ENCODE measurements at regions not wholly inside any gene's neighbourhood (a gene's known extent, or its start where the extent isn't known, plus 50 kb on each side); places are given as distances from the start of the nearest gene placed in this dataset.

DNA sequence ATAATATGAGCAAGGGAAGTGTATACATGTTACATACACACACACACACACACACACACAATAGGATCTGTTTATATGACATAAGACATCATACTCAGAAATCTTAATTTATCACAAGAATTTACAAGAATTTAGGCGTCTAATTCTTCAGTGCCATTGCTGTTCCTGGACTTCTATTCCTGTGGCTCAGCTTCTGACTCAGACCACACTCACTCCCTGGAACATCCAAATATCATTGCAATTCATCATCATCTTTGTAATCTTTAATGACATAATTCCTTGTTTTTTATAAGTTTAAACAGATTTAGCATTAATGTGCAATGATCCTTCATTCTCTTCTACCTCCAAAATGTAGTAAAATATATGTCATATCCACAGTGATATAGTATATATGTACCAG lies 544.2 kb downstream of the FOXG1 start:
- TF ChIP-seq EZH2 (IDR thresholded peaks at IDR 0.05; ENCODE audit: borderline replicate concordance, low read depth, low read length) (no peak), SPI1 (IDR thresholded peaks at IDR 0.05; ENCODE audit: borderline replicate concordance, low read depth, low read length) (no peak), EP300 (IDR thresholded peaks at IDR 0.05; ENCODE audit: low read length) (no peak), CC2D1A (IDR thresholded peaks at IDR 0.05) (no peak), TCFL5 (CRISPR knock-in tag; conservative IDR thresholded peaks at IDR 0.05) (no peak), MCM2 (IDR thresholded peaks at IDR 0.05; ENCODE audit: low read depth) (no peak), ZNF121 (CRISPR knock-in tag; conservative IDR thresholded peaks at IDR 0.05) (no peak), CCAR2 (IDR thresholded peaks at IDR 0.05; ENCODE audit: low read depth, low read length) (no peak), POLR2A (conservative IDR thresholded peaks at IDR 0.05) (no peak)
- TF ChIP-seq, protein P1, sequence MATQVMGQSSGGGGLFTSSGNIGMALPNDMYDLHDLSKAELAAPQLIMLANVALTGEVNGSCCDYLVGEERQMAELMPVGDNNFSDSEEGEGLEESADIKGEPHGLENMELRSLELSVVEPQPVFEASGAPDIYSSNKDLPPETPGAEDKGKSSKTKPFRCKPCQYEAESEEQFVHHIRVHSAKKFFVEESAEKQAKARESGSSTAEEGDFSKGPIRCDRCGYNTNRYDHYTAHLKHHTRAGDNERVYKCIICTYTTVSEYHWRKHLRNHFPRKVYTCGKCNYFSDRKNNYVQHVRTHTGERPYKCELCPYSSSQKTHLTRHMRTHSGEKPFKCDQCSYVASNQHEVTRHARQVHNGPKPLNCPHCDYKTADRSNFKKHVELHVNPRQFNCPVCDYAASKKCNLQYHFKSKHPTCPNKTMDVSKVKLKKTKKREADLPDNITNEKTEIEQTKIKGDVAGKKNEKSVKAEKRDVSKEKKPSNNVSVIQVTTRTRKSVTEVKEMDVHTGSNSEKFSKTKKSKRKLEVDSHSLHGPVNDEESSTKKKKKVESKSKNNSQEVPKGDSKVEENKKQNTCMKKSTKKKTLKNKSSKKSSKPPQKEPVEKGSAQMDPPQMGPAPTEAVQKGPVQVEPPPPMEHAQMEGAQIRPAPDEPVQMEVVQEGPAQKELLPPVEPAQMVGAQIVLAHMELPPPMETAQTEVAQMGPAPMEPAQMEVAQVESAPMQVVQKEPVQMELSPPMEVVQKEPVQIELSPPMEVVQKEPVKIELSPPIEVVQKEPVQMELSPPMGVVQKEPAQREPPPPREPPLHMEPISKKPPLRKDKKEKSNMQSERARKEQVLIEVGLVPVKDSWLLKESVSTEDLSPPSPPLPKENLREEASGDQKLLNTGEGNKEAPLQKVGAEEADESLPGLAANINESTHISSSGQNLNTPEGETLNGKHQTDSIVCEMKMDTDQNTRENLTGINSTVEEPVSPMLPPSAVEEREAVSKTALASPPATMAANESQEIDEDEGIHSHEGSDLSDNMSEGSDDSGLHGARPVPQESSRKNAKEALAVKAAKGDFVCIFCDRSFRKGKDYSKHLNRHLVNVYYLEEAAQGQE (IDR thresholded peaks at IDR 0.05; ENCODE audit: borderline replicate concordance): no peak
- TF ChIP-seq, protein P1 (CRISPR knock-in tag; IDR thresholded peaks at IDR 0.05; ENCODE audit: low read depth): no peak
- TF ChIP-seq, protein P2, sequence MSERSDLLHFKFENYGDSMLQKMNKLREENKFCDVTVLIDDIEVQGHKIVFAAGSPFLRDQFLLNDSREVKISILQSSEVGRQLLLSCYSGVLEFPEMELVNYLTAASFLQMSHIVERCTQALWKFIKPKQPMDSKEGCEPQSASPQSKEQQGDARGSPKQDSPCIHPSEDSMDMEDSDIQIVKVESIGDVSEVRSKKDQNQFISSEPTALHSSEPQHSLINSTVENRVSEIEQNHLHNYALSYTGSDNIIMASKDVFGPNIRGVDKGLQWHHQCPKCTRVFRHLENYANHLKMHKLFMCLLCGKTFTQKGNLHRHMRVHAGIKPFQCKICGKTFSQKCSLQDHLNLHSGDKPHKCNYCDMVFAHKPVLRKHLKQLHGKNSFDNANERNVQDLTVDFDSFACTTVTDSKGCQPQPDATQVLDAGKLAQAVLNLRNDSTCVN (CRISPR knock-in tag; IDR thresholded peaks at IDR 0.05): no peak
- TF ChIP-seq, protein P3, sequence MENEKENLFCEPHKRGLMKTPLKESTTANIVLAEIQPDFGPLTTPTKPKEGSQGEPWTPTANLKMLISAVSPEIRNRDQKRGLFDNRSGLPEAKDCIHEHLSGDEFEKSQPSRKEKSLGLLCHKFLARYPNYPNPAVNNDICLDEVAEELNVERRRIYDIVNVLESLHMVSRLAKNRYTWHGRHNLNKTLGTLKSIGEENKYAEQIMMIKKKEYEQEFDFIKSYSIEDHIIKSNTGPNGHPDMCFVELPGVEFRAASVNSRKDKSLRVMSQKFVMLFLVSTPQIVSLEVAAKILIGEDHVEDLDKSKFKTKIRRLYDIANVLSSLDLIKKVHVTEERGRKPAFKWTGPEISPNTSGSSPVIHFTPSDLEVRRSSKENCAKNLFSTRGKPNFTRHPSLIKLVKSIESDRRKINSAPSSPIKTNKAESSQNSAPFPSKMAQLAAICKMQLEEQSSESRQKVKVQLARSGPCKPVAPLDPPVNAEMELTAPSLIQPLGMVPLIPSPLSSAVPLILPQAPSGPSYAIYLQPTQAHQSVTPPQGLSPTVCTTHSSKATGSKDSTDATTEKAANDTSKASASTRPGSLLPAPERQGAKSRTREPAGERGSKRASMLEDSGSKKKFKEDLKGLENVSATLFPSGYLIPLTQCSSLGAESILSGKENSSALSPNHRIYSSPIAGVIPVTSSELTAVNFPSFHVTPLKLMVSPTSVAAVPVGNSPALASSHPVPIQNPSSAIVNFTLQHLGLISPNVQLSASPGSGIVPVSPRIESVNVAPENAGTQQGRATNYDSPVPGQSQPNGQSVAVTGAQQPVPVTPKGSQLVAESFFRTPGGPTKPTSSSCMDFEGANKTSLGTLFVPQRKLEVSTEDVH (IDR thresholded peaks at IDR 0.05; ENCODE audit: low read depth, partially characterized antibody): no peak
- TF ChIP-seq, protein P4, sequence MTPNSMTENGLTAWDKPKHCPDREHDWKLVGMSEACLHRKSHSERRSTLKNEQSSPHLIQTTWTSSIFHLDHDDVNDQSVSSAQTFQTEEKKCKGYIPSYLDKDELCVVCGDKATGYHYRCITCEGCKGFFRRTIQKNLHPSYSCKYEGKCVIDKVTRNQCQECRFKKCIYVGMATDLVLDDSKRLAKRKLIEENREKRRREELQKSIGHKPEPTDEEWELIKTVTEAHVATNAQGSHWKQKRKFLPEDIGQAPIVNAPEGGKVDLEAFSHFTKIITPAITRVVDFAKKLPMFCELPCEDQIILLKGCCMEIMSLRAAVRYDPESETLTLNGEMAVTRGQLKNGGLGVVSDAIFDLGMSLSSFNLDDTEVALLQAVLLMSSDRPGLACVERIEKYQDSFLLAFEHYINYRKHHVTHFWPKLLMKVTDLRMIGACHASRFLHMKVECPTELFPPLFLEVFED (CRISPR knock-in tag; conservative IDR thresholded peaks at IDR 0.05): no peak
